Body of pancreas (tissue), 4 donors: ENCODE measurements at regions not wholly inside any gene's neighbourhood (a gene's known extent, or its start where the extent isn't known, plus 50 kb on each side); places are given as distances from the start of the nearest gene placed in this dataset.

ENCODE experiments used
- CTCF ChIP-seq, 7 experiments: fragments of 450-650 bp in 4 of 7; fragments of 200-600 bp in 3 of 7; sonication (generic) in 3 of 7; IDR thresholded peaks; one replicate each; pipeline ENCODE4 v1.5.1; 2016 to 2019; ENCODE audit warnings: antibody characterized with exemption in 7 of 7
- POLR2A ChIP-seq, 3 donors: fragments of 450-650 bp; IDR thresholded peaks; one replicate each; pipeline ENCODE4 v1.6.1; 2016; ENCODE audit warnings: antibody characterized with exemption in 3 of 3, mild to moderate bottlenecking in 2 of 3

GRCh38 chr3:168613151-168613550 is 517.4 kb upstream of the GOLIM4 start:
- TF ChIP-seq POLR2A (IDR thresholded peaks at IDR 0.05) (no peak), CTCF (IDR thresholded peaks at IDR 0.05) (no peak)
